Immature natural killer cell (primary cell): ENCODE measurements at regions not wholly inside any gene's neighbourhood (a gene's known extent, or its start where the extent isn't known, plus 50 kb on each side); places are given as distances from the start of the nearest gene placed in this dataset.
"Not testable (repeated sequence)": the region's sequence is repeated elsewhere in the genome, so short reads cannot be mapped to it uniquely, and the experiment has no call there.

Experiments
- DNase-seq, 3 donors: peaks; one replicate each; pipeline ENCODE4 v3.0.0; 2022; ENCODE audit warnings: mixed read lengths in 1 of 3
- H3K27ac Mint-ChIP-seq, 6 donors: one replicate each; pipeline ENCODE4 v1.8.0; 2020; ENCODE audit warnings: mixed read lengths in 6 of 6, mild to moderate bottlenecking in 5 of 6, inconsistent platforms in 4 of 6, moderate library complexity in 3 of 6
- H3K27me3 Mint-ChIP-seq, 3 donors: one replicate each; pipeline ENCODE4 v1.8.0; 2020 to 2021; ENCODE audit warnings: low read depth in 3 of 3, mild to moderate bottlenecking in 3 of 3, mixed read lengths in 3 of 3, moderate library complexity in 3 of 3, inconsistent platforms in 1 of 3
- H3K36me3 Mint-ChIP-seq, 3 donors: one replicate each; pipeline ENCODE4 v1.8.0; 2020; ENCODE audit warnings: mixed read lengths in 3 of 3, inconsistent platforms in 2 of 3, mild to moderate bottlenecking in 2 of 3
- H3K4me1 Mint-ChIP-seq, 2 donors: one replicate each; pipeline ENCODE4 v1.8.0; 2020; ENCODE audit warnings: inconsistent platforms in 2 of 2, mild to moderate bottlenecking in 2 of 2, mixed read lengths in 2 of 2, moderate library complexity in 1 of 2
- H3K4me3 Mint-ChIP-seq, 5 donors: one replicate each; pipeline ENCODE4 v1.8.0; 2020; ENCODE audit warnings: mild to moderate bottlenecking in 5 of 5, mixed read lengths in 5 of 5, inconsistent platforms in 3 of 5, moderate library complexity in 3 of 5
- H3K9me3 Mint-ChIP-seq, 6 donors: one replicate each; pipeline ENCODE4 v1.8.0; 2020; ENCODE audit warnings: mild to moderate bottlenecking in 6 of 6, mixed read lengths in 6 of 6, inconsistent platforms in 4 of 6, moderate library complexity in 3 of 6

GRCh38 chr6:84314377-84314898 lies 87.0 kb upstream of the CEP162 start:
- Mint-ChIP-seq H3K4me3 (no peak overlapping the region), H3K27ac (no peak overlapping the region), H3K36me3 (no peaks in the 10 kb centered on the region), H3K9me3 (peaks cover 0 to 7% (median 4%) of the 10 kb centered on the region in 6 donors), H3K27me3 (peaks cover 0 to under 1% (median under 1%) of the 10 kb centered on the region in 3 donors), H3K4me1 (no peaks in the 10 kb centered on the region)
- no peak for DNase-seq

DNA sequence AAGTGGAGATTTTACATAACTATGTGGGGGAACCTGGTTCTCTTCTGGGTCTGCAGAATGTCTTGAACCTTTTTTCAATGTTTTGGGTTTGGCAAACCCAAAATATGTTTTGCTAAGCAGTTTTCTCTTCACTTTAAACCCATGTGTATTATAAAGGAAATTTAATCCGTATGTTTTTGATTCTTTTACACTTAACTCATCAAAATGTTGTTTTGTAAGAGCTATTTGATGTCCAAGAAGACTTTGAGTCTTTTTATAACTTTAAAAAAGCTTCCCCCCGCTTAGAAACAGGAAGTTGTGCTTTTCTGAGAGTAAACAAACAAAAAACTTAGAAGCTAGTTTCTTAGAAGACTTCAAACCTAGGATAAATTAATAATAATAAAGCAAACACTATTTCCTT lies 81.9 kb upstream of the CEP162 start:
- Mint-ChIP-seq H3K36me3 (no peaks in the 10 kb centered on the region), H3K4me1 (no peaks in the 10 kb centered on the region), H3K27me3 (peaks cover 0 to 2% (median 0%) of the 10 kb centered on the region in 3 donors), H3K4me3 (no peak overlapping the region), H3K27ac (no peak overlapping the region), H3K9me3 (peaks cover 0 to 6% (median 3%) of the 10 kb centered on the region in 6 donors)
- no peak for DNase-seq

DNA sequence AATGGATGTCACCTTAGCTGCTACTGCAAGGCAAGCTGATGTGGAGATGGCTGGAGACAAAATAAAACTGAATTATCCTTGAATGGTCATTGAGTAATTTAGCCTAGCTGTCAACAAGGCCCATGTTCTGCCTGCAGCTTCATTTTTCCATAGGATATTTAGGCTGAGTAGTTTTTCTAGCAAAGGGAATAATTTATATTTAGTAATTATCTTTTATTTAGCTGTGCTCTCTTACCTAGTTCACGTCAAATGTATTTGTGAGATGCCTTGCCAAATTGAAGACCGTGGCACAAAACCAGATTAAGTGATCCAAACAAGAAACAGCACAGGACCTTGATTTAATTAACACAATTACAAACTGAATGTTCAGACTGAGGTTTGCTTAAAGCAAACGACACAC lies 77.4 kb upstream of the CEP162 start:
- Mint-ChIP-seq H3K36me3 (no peaks in the 10 kb centered on the region), H3K4me1 (no peaks in the 10 kb centered on the region), H3K9me3 (peaks cover 0 to 9% (median 6%) of the 10 kb centered on the region in 6 donors), H3K4me3 (no peak overlapping the region), H3K27ac (no peak overlapping the region), H3K27me3 (peaks cover 0 to 6% (median 4%) of the 10 kb centered on the region in 3 donors)
- no peak for DNase-seq

GRCh38 chr6:84291033-84291432 lies 63.6 kb upstream of the CEP162 start:
- not testable (repeated sequence) for H3K4me3 Mint-ChIP-seq, H3K4me1 Mint-ChIP-seq, H3K27me3 Mint-ChIP-seq, H3K27ac Mint-ChIP-seq, DNase-seq, H3K36me3 Mint-ChIP-seq
- peaks cover 15 to 36% (median 19%) of the 10 kb centered on the region in 6 donors for H3K9me3 Mint-ChIP-seq

DNA sequence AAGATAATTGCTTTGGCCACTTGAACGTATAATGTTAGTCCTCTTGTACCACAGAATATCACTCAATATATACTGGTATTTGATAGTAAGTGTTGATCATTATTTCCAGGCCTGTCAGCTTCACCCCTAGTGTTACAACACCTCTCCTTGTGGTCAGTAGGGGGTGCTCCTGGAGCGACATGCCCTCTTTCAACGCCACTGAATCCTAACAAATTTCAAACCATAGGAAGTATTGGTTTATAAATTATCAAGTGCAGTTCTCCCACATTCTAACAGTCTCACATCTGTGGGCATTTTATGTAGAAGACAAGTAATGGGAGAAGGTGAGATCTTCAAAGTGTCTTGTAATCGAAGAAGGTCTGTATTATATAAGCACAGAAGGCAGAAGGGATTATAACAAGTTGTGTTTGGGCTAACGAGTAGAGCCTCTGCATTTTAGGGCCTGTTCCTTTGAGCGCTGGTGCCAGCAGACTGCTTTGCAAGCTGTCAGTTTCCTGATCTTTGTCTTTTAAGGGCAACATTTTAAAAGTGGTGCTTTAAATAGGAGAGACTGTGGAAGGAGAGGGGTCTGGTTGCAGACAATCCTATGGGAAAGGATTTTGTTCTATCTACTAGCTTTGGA lies 57.1 kb upstream of the CEP162 start:
- Mint-ChIP-seq H3K36me3 (no peaks in the 10 kb centered on the region), H3K27me3 (peaks cover 0 to 2% (median 0%) of the 10 kb centered on the region in 3 donors), H3K4me3 (no peak overlapping the region), H3K9me3 (peaks cover 0 to 10% (median 7%) of the 10 kb centered on the region in 6 donors), H3K4me1 (no peaks in the 10 kb centered on the region), H3K27ac (no peak overlapping the region)
- DNase-seq, result no peak

- H3K36me3 Mint-ChIP-seq, result no peaks in the 10 kb centered on the region
These were observed 55.1 kb upstream of the CEP162 start for GRCh38 chr6:84282550-84282949.

DNA sequence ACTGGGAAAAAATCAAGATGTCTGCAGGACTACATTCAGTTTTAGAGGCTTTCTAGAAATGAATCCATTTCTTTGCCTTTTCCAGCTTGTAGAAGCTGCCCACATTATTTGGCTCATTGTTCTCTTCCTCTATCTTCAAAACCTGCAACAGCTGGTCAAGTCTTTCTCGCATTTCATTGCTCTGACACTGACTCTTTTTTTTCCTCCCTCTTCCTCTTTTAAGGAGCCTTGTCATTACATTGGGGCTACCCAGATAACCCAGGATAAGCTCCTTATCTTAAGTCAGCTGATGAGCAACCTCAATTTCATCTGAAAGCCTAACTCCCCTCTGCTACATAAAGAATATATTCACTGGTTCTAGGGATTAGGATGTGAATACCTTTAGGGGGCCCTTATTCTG lies 53.2 kb upstream of the CEP162 start:
- Mint-ChIP-seq H3K27ac (no peak overlapping the region), H3K9me3 (peaks cover 0 to 4% (median 0%) of the 10 kb centered on the region in 6 donors), H3K4me1 (no peaks in the 10 kb centered on the region), H3K36me3 (no peaks in the 10 kb centered on the region), H3K27me3 (peaks cover 2 to 5% (median 4%) of the 10 kb centered on the region in 3 donors), H3K4me3 (no peak overlapping the region)
- DNase-seq, result no peak

More at GRCh38 chr6:84282550-84282949, 55.1 kb upstream of the CEP162 start:
- DNase-seq, result no peak
- Mint-ChIP-seq H3K27ac (no peak overlapping the region), H3K27me3 (peaks cover under 1 to 3% (median 2%) of the 10 kb centered on the region in 3 donors), H3K4me1 (no peaks in the 10 kb centered on the region), H3K9me3 (peaks cover 0 to 4% (median 0%) of the 10 kb centered on the region in 6 donors), H3K4me3 (no peak overlapping the region)

DNA sequence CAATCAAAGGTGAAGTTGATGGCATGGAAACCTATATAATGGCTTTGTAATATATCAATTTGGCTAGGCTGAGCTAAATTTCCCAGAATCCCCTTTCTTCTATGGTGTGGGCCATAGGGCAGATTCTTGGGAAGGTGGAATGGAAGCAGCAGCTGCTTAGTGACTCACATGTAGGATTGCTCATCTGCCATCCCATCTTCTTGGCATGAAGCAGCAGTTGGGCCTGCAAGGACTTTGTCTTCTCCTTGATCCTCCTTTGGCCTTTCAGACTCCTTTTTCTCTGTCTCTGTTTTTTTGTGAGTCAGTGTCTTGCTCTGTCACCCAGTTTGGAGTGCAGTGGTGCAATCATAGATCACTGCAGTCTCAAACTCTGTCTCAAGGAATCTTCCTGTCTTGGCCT lies 52.6 kb upstream of the CEP162 start:
- Mint-ChIP-seq H3K36me3 (no peaks in the 10 kb centered on the region), H3K4me1 (no peaks in the 10 kb centered on the region), H3K27me3 (peaks cover 2 to 6% (median 4%) of the 10 kb centered on the region in 3 donors), H3K9me3 (peaks cover 0 to 3% (median 0%) of the 10 kb centered on the region in 6 donors), H3K27ac (no peak overlapping the region), H3K4me3 (no peak overlapping the region)
- no peak for DNase-seq

- no peaks in the 10 kb centered on the region for H3K4me1 Mint-ChIP-seq
- no peak overlapping the region for H3K27ac Mint-ChIP-seq
- H3K27me3 Mint-ChIP-seq, result peaks cover 2 to 8% (median 6%) of the 10 kb centered on the region in 3 donors
- H3K9me3 Mint-ChIP-seq, result peaks cover 0 to 3% (median 0%) of the 10 kb centered on the region in 6 donors
- H3K36me3 Mint-ChIP-seq, result no peaks in the 10 kb centered on the region
- no peak for DNase-seq
- no peak overlapping the region for H3K4me3 Mint-ChIP-seq
These were observed 51.0 kb upstream of the CEP162 start for GRCh38 chr6:84278321-84278998.
